Ramos (cell line): ENCODE measurements at regions not wholly inside any gene's neighbourhood (a gene's known extent, or its start where the extent isn't known, plus 50 kb on each side); places are given as distances from the start of the nearest gene placed in this dataset.

Source experiments
- in situ Hi-C: fragments of 300-500 bp; cut with MboI; formaldehyde crosslinking; loops from one replicate; pipeline ENCODE4 v1.14.3; 2022; ENCODE audit warnings: low sequenced_read_pairs; ENCODE audit not compliant: unreplicated experiment

DNA sequence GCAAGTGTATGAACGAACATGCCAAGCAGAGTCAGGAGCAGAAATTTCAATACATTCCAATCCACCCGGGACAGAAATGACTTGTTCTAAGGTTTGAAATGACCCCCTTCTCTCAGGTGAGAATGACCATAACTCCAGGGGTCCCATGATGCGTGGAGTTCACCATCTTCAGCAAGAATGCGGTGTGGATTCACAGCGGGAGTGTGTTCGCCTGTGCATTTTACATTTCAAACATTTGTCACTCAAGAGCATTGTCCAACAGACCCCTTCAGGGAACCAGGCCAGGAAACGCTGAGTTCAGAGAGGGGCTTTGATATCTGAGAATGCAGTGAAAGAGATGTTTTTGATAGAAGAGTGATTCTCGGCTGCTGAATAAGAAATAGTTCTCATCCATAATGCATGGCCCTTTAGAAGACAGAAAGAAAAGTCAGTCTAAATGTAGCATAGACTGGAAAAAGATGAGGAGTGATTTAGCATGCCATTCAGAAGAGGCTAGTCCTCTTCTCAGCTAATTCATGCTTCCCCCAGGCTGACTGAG lies 200.3 kb upstream of the KCNG1 start:
- in situ Hi-C loops, result no loop called here

DNA sequence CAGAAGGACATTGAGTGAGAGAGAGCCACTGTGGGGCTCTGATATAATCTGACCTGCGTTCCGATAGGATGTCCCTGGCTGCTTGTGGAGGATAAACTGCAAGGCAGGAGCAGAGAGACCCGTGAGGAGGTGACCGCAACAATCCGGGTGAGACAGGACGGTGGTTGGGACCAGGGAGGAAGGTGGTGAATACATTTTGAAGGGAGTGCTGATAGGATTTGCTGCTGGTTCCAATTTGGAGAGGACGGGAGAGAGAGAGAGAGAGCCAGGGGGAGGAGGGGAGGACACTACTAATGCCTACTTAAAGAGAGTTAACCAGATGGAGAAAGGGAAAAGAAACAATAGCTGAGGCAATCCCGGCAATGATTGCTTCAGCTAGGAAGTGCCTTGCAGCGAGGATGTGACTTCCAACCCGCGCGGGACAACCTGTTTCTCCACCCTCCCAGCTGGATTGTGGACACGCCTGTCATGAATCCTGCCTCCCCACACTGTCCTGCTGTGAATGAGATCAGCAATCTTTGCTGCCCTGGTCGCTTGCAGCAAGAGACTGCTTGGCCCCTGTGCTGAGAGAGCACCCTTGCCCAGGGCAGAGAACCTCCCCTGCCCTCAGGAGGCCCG lies 199.0 kb upstream of the KCNG1 start:
- in situ Hi-C loops, result no loop called here

DNA sequence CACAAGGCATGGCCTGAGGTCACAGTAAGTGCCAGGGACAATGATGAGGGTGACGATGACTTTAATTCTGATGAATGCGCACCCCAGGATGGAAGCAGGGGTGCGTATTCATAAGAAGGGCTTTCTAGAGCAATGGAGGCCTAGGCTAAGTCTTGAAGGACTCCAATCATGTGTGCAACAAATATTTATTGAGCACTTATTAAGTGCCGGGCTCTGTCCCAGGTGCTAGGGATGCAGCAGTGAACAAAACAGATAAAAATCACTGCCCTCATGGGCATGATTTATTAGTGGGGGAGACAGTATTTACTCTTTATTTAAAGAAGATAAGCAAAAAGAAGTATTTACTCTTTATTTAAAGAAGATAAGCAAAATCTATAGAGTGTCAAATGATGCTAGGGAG lies 198.2 kb upstream of the KCNG1 start:
- in situ Hi-C loops, result no loop called here

DNA sequence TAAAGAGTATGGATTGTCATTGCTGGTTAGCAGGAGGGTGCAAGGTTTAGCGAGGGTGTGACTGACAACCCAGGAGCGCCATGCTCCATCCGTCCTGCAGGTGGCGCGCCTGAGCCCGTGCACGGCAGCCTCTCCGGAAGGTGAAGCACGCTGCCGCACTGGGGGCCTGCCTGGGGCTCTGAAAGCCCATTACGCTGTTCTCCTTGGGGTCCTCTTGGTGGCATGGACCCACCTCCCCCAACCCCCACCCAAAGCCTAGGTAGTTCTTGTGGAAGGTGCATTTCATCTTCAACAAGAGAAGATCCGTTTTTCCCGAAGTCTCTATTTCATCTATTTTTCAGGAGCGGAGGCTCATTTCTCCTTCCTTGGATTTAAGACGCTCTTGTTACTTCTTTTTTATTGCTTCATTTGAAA lies 197.4 kb upstream of the KCNG1 start:
- in situ Hi-C loops, result no loop called here

DNA sequence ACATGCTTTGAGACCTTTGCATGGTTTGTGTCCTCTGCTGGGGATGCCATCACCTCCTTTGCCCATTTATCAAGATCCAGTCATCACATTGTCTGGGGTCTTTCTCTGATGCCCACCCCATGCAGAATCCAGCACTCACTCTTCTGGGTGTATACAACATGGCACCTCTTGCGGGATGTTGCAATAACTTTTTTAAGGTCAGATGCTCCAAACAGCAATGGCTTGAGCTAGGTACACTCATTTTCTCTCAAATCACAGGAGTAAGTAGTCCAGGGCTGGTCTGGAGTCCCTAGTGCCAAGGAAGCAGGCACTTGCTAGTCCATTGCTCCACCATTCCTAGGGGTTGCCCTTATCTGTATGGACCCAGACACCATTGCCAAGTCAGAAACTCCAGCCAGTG lies 196.6 kb upstream of the KCNG1 start:
- in situ Hi-C loops, result no loop called here

DNA sequence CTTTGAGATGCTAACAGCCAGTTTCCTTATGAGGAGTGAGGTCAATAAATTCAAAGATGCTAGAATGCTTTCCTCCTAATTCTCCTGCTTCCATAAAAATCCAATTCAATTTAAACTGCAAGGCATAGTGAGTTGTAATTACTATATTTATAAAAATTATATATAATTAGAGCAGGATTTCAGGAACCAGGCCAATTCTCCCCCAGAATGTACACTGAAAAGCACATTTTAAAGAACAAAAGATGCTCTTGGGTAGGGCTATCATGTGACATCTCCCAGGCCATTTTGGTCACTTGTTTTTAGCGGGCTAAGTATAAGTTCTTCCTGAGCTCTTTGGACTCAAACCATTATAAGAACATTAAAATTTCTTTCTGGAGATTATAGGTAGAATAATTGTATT lies 195.7 kb upstream of the KCNG1 start:
- in situ Hi-C loops, result no loop called here

DNA sequence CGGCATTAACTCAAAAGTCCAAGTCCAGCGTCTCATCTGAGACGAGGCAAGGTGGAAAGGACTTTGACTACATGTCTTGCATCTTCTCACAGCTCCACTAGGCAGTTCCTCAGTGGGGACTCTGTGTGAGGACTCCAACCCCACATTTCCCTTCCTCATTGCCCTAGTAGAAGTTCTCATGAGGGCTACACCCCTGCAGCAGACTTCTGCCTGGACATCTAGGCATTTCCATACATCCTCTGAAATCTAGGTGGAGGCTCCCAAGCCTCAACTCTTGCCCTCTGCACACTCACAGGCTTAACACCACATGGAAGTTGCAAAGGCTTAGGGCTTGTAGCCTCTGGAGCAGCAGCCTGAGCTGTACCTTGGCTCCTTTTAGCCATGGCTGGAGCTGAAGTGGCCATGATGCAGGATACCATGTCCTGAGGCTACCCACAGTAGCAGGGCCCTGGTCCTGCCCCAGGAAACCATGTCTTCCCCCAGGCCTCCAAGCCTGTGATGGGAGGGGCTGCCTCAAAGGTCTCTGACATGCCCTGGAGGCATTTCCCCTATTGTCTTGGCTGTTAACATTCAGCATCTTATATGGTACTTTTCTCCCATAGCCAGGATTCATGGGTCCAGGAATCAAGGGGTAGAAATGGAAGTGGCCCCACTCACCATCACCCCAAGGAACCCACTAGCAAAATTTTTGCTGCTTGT lies 194.6 kb upstream of the KCNG1 start:
- in situ Hi-C loops, result no loop called here

DNA sequence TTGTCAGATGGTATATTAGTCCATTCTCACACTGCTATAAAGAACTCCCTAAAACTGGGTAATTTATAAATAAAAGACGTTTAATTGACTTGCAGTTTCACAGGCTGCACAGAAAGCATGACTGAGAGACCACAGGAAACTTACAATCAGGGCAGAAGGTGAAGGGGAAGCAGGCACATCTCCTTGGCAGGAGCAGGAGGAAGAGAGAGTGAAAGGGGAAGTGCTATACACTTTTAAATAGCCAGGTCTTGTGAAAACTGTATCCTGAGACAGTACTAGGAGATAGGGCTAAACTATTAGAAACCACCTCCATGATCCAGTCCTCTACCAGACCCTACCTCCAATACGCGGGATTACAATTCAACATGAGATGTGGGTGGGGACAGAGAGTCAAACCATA lies 193.9 kb upstream of the KCNG1 start:
- in situ Hi-C loops, result no loop called here

DNA sequence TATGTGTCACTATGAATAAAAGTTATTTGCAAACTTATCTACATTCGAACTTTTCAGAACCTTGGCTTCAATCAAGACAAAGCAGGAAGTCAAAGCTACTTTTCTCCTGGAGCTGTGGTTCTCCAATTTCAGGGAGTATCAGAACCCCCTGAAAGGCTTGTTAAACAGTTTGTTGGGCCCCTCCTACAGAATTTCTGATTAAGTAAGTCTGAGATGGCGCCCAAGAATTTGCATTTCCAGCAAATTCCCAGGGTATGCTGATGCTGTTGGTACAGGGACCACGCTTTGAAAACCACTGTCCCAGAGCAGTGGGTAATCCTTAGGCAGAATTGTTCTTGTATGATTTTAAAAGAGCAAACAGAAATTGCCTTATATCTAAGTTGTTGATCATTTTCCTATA lies 189.9 kb upstream of the KCNG1 start:
- in situ Hi-C loops, result no loop called here

DNA sequence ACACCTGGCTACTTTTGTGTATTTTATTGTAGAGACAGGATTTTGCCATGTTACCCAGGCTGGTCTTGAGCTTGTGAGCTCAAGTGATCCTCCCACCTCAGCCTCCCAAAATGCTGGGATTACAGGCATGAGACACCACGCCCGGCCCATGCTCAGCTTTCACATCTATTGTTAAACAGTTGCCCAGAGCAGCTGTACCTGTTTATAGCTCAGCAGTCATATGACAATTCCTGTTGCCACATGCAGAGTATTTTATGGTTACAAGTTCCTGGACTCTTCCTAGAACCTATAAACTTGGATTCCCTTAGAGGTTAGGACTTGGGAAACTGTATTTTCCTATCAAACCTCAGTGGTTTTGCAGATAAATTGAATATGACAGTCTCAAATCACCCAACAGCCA lies 188.3 kb upstream of the KCNG1 start:
- in situ Hi-C loops, result no loop called here

DNA sequence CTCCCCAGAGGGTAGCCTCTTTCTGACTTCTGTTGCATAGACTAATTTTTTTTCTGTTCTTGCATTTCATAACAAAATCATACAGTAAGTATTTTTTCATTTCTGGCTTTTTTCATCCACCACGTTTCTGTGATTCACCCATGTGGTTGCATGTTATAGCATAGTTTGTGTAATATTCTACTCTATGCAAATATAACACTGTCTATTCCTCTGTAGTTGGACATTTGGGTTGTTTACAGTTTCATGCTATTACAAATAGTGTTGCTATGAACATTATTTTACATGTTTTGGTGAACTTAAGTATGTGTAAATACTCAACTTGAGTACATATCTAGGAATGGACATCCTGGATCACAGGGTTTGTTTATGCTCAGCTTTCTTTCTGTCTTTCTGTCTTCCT lies 187.2 kb upstream of the KCNG1 start:
- in situ Hi-C loops, result no loop called here

DNA sequence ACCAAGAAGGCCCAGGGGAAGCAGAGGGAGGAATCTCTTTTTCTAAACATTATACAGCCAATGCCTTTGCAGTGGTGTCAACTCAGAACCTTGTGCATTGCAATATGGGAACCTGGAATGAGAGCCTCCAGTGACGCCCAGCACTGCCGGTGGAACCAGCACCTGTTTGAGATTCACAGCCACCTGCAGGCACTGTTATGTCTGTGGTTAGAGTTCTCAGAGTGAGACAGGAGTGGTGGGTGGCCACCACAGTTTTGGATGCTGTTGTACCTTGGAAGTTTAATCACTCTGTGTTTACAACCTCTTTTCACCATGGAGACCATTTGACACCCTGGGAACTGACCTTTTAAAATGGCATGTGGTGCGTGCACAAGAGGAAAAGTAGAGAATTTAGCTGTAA lies 185.3 kb upstream of the KCNG1 start:
- in situ Hi-C loops, result no loop called here

DNA sequence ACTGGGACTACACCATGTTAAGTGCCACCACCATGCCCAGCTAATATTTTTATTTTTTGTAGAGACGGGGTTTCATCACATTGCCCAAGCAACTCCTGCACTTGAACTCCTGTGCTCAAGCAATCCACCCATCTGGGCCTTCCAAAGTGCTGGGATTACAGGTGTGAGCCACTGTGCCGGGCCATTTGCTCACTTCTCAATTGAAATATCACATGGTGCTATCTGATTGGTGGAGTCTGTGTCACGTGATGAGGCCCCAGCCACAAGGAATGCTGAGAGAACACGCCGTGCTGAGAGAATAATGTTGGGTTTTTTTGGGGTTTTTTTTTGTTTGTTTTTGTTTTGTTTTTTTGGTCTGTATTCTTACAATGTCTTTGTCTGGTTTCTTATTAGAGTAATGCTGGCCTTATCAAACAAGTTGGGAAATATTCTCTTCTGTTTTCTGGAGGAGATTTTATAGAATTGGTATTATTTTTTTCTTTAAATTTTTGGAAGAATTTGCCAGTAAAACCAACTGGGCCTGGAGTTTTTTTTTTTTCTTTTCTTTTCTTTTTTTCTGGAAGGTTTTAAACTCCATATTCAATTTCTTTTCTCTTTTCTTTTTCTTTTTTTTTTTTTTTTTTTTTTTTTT lies 183.2 kb upstream of the KCNG1 start:
- in situ Hi-C loops, result no loop called here

DNA sequence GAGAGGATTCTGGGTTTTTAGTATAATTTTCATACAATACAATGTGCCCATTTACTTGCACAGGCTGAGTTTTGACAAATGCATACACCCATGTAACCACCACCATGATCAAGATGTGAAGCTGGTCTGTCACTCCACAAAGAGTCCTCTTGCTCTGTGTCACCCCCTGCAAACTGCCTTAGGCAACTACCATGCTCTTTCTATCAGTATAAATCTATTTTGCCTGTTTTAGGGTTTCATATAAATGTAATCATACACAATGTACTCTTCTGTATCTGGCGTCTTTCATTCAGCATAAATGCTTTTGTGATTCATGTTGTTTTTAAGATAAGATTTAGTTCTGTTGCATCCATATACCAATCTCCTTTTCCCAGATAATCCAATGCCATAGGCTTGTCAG lies 181.9 kb upstream of the KCNG1 start:
- in situ Hi-C loops, result no loop called here

DNA sequence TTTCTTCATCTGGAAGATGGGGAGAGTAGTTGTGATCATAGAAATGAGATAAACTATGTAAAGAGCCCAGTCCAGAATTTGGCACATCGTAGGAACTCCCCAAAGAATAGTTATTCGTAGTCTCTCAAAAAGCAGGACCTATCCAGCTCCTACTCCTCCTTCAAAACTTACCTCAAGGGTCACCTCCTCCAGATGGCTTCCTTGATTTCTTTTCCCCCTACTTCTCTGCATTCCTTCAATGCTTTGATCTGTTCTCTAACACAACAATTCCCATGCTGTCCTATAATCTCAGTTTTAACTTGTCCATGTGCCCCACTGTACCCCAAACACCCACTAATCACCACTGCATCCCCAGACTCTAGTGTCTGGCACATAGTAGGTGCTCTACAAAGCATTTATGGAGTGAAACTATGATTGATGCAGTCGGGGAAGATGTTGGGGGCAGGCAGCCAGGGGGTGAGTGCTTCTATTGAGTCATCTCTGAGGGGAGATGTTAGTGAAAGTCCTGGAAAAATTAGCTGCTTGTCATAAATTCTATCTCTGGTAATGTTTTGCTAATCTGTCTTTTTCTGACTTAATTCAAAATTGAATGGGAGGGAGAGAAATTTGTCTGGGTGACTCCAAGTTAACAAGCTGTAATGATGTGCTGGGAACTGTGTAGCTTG lies 181.3 kb upstream of the KCNG1 start:
- in situ Hi-C loops, result no loop called here

DNA sequence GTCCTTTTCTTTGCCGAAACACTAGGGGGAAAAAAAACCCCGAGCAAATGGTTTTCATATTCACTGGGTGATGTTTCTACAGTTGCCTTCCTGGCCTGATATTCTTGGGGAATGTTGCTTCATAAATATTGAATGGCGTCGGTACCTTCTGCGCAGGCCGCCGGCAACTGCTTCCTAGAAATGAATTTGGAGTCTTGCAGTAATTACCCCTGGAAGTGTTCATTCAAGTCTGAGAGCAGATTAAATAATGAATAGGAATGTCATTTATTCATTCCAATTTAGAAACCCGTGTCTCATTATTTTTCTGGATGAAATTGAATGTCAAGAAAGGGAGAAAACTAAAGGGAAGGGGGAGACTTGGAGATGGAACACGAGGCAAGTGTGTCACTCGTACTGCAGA lies 179.4 kb upstream of the KCNG1 start:
- in situ Hi-C loops, result no loop called here

DNA sequence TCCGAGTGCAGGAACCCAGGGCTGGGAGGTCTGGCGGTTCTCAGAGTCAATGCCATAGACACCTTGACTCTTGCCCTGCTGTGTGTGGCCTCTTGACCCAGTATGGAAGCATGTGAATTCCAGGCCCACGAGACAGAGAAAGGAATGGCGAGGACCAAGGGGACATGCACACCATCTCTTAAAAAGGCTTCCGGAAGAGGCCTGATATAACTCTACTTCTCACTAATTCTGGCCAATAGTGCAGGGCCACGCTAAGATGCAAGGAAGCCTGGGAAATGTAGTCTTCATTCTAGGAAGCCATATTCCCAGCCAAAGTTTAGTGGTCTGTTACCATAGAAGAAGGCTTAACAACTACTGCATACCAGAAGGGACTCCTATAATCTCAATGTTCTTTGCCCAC lies 177.0 kb upstream of the KCNG1 start:
- in situ Hi-C loops, result no loop called here

DNA sequence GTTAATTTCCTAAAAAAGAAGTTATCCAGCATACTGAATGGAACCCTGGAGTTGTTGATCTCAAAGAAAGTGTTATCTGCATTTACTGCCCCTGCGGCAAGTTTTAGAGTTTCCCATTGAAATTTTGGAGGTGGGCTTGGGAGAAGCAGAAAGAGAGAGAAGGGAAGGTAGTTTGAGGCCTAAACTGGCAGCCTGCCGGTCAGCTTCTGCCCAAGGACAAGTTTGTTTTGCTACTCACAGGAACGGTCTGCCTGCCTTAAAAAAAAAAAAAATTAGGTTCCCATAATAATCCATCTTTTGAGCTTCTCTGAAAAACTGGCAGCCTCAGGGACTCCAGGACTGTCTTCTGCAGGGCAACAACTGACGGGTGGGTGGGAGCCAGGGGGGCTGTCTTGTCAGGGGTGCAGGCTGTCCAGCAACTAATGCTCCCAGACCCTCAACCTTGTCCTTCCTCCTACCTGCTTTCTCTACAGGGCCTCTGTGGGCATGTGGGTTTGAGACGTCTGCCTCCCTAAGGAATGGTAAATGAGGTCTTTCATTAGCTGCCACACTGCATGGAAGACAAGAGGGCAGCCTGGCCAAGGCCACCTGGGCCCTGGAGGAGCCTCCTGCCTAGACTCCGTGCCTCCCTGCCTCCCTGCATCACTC lies 176.1 kb upstream of the KCNG1 start:
- in situ Hi-C loops, result no loop called here

DNA sequence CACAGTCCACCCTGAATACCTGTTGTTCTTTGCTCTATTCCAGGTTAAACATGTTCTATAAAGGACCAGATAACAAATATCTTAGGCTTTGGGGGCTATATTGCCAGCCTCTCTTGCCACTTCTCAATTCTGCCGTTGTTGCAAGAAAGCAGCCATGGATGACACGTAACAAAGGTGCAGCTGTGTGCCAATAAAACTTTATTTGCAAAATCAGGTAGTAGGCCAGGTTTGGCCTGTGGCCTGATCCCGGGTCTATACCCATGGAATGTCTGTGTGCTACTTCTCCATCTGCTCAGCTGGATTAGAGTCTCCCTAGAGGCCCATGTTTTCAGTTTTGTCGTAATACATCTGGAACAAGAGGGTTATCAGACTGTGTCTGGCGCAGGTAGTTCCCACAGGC lies 175.3 kb upstream of the KCNG1 start:
- in situ Hi-C loops, result no loop called here

DNA sequence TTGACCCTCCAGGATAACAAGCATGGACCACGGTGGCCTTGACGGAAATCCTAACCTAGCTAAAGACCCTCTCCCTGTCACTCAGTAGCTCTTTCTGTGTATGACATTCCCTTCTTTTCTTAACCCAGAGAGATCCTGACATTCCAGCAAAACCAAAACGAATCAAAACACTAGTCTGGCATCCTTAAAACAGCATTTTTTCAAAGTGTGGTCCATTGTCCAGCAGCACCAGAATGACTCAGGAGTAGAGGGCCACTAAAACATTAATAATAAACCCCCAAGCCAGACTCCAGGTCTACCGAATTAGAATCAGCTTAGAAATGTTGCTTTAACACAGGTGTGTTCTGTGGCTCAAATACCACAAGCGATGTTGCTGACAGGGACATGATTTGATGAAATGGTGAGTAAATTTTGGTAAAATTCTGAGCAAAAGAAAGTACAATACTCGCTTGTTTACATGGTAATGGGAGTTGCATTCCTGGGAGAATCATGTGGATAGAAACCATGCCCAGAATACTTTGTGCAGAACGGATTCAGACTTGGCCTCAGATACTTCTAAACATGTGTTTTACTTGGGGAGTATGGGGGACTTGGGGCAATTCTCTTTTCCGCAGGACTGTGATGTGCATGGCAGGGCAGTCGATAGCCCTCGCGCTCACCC lies 174.2 kb upstream of the KCNG1 start:
- in situ Hi-C loops, result no loop called here
